Vagina (tissue), 2 donors: ENCODE measurements at regions not wholly inside any gene's neighbourhood (a gene's known extent, or its start where the extent isn't known, plus 50 kb on each side); places are given as distances from the start of the nearest gene placed in this dataset.

Experiments used
- CTCF ChIP-seq, 3 experiments: fragments of 450-650 bp in 2 of 3; fragments of 200-600 bp in 1 of 3; sonication (generic) in 1 of 3; IDR thresholded peaks; one replicate each; pipeline ENCODE4 v1.5.1; 2017 to 2019; ENCODE audit warnings: antibody characterized with exemption in 3 of 3, mild to moderate bottlenecking in 2 of 3, moderate library complexity in 2 of 3
- POLR2A ChIP-seq, 2 donors: fragments of 450-650 bp; IDR thresholded peaks; one replicate each; pipeline ENCODE4 v1.6.1; 2017; ENCODE audit warnings: antibody characterized with exemption in 2 of 2, mild to moderate bottlenecking in 2 of 2, moderate library complexity in 2 of 2

- TF ChIP-seq POLR2A (IDR thresholded peaks at IDR 0.05): no peak
- TF ChIP-seq CTCF (IDR thresholded peaks at IDR 0.05): no peak
These were observed 115.3 kb downstream of the AASDH start for GRCh38 chr4:56272003-56272402.
